GM23338 (cell line): ENCODE measurements at regions not wholly inside any gene's neighbourhood (a gene's known extent, or its start where the extent isn't known, plus 50 kb on each side); places are given as distances from the start of the nearest gene placed in this dataset.

Source experiments
- ATAC-seq: fragments of 200-7000 bp; cut with Tn5 transposase; 3 replicates; pipeline ENCODE4 v1.9.1; 2020
- DNase-seq: peaks from one replicate; pipeline ENCODE4 v3.0.0-alpha.2; 2015; ENCODE audit warnings: low spot score
- H2AFZ ChIP-seq: fragments of 200-600 bp; sonication (generic); 2 replicates; pipeline ENCODE4 v1.8.0; 2016; ENCODE audit warnings: antibody characterized with exemption, mild to moderate bottlenecking, moderate library complexity
- H3F3A ChIP-seq: fragments of 200-600 bp; sonication (generic); replicated peaks from 2 replicates; pipeline ENCODE4 v1.8.0; 2017; ENCODE audit warnings: antibody characterized with exemption, mixed run types, low read depth
- H3K27ac ChIP-seq: fragments of 200-600 bp; sonication (generic); 2 replicates; pipeline ENCODE4 v1.6.1; 2016; ENCODE audit warnings: low read depth
- H3K27me3 ChIP-seq: fragments of 200-600 bp; sonication (generic); 2 replicates; pipeline ENCODE4 v1.8.0; 2016; ENCODE audit warnings: mild to moderate bottlenecking, mixed run types, moderate library complexity; ENCODE audit not compliant: insufficient read depth
- H3K36me3 ChIP-seq: fragments of 200-600 bp; sonication (generic); 2 replicates; pipeline ENCODE4 v1.8.0; 2016; ENCODE audit warnings: mild to moderate bottlenecking; ENCODE audit not compliant: insufficient read depth
- H3K4me1 ChIP-seq: fragments of 200-600 bp; sonication (generic); 2 replicates; pipeline ENCODE4 v1.8.0; 2016; ENCODE audit warnings: mild to moderate bottlenecking, moderate library complexity; ENCODE audit not compliant: insufficient read depth
- H3K4me2 ChIP-seq: fragments of 200-600 bp; sonication (generic); 2 replicates; pipeline ENCODE4 v1.7.1; 2017; ENCODE audit warnings: mixed run types
- H3K4me3 ChIP-seq: fragments of 200-600 bp; sonication (generic); 2 replicates; pipeline ENCODE4 v1.6.1; 2016; ENCODE audit warnings: mixed run types
- H3K79me2 ChIP-seq: fragments of 200-600 bp; sonication (generic); replicated peaks from 2 replicates; pipeline ENCODE4 v1.8.0; 2017; ENCODE audit warnings: mild to moderate bottlenecking; ENCODE audit not compliant: insufficient read depth
- H3K9me2 ChIP-seq: fragments of 200-600 bp; sonication (generic); 2 replicates; pipeline ENCODE4 v1.8.0; 2017; ENCODE audit not compliant: insufficient read depth
- H4K20me1 ChIP-seq: fragments of 200-600 bp; sonication (generic); replicated peaks from 2 replicates; pipeline ENCODE4 v1.8.0; 2017; ENCODE audit warnings: mild to moderate bottlenecking; ENCODE audit not compliant: insufficient read depth
- H3K27ac Mint-ChIP-seq: 2 replicates; pipeline ENCODE4 v1.8.0; 2020; ENCODE audit warnings: inconsistent platforms, mild to moderate bottlenecking, moderate library complexity, mixed read lengths
- H3K27me3 Mint-ChIP-seq: 3 replicates; pipeline ENCODE4 v1.8.0; 2022; ENCODE audit warnings: low read depth, mild to moderate bottlenecking, moderate library complexity, mixed read lengths, inconsistent platforms; ENCODE audit not compliant: insufficient read depth, poor library complexity
- H3K36me3 Mint-ChIP-seq: 3 replicates; pipeline ENCODE4 v1.8.0; 2021; ENCODE audit warnings: low read depth, mild to moderate bottlenecking, inconsistent platforms, moderate library complexity, mixed read lengths
- H3K4me1 Mint-ChIP-seq: 3 replicates; pipeline ENCODE4 v1.8.0; 2020; ENCODE audit warnings: mild to moderate bottlenecking, inconsistent platforms, mixed read lengths
- H3K4me3 Mint-ChIP-seq: 3 replicates; pipeline ENCODE4 v1.8.0; 2021; ENCODE audit warnings: moderate library complexity, mild to moderate bottlenecking, inconsistent platforms, mixed read lengths
- H3K9me3 Mint-ChIP-seq: 3 replicates; pipeline ENCODE4 v1.8.0; 2020; ENCODE audit warnings: moderate library complexity, mild to moderate bottlenecking, inconsistent platforms, mixed read lengths
- CREB1 ChIP-seq: fragments of 250-450 bp; sonication (Bioruptor Pico); IDR thresholded peaks from 2 replicates; pipeline ENCODE4 v1.5.0; 2020; ENCODE audit warnings: low read depth, mild to moderate bottlenecking, moderate library complexity
- EZH2 ChIP-seq: fragments of 200-600 bp; sonication (generic); IDR thresholded peaks from one replicate; pipeline ENCODE4 v1.8.0; 2017; ENCODE audit warnings: antibody characterized with exemption, mild to moderate bottlenecking, low read depth; ENCODE audit not compliant: unreplicated experiment
- EZH2phosphoT487 ChIP-seq: fragments of 200-600 bp; sonication (generic); IDR thresholded peaks from one replicate; pipeline ENCODE4 v1.8.1; 2018; ENCODE audit warnings: antibody characterized with exemption; ENCODE audit not compliant: unreplicated experiment
- JUNB ChIP-seq: IDR thresholded peaks from one replicate; pipeline ENCODE4 v1.6.1; 2016; ENCODE audit warnings: antibody characterized with exemption; ENCODE audit not compliant: unreplicated experiment
- NANOG ChIP-seq: IDR thresholded peaks from 2 replicates; pipeline ENCODE4 v1.6.1; 2016; ENCODE audit warnings: antibody characterized with exemption, borderline replicate concordance
- POLR2AphosphoS5 ChIP-seq: IDR thresholded peaks from 2 replicates; pipeline ENCODE4 v1.6.1; 2016; ENCODE audit warnings: antibody characterized with exemption, low read depth
- STAT1 ChIP-seq: IDR thresholded peaks from one replicate; pipeline ENCODE4 v1.6.1; 2016; ENCODE audit warnings: antibody characterized with exemption; ENCODE audit not compliant: unreplicated experiment
- ZNF114 ChIP-seq: fragments of 250-450 bp; sonication (Bioruptor Pico); IDR thresholded peaks from 2 replicates; pipeline ENCODE4 v1.5.0; 2020; ENCODE audit warnings: mild to moderate bottlenecking, moderate library complexity
- ZNF331 ChIP-seq: fragments of 250-450 bp; sonication (Bioruptor Pico); IDR thresholded peaks from 2 replicates; pipeline ENCODE4 v1.5.0; 2020; ENCODE audit warnings: low read depth, mild to moderate bottlenecking, moderate library complexity
- TF ChIP-seq, protein P1 (sequence below): IDR thresholded peaks from one replicate; pipeline ENCODE4 v1.6.1; 2018; ENCODE audit warnings: antibody characterized with exemption; ENCODE audit not compliant: unreplicated experiment
- TF ChIP-seq, protein P2 (sequence below): fragments of 250-450 bp; sonication (Bioruptor Pico); IDR thresholded peaks from 2 replicates; pipeline ENCODE4 v1.5.0; 2020; ENCODE audit warnings: mild to moderate bottlenecking, moderate library complexity

DNA sequence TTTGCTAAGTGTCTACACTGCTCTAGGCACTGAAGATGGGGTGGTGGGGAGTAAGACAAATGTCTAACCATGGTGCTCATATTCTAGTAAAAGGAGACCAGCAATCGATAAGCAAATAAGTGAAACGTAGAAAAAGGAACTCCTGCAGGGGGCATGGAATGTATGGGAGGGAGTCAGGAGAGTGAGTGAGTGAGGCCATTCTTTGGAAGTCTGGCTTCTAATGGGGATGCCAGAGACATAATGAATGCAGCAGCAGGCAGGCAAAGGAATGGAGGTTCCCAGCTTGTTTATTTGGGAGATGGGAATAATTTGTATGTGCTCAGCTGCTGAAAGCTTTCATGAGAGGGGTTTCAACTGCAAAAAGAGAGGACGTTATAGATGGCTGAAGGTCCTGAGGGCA lies 216.4 kb upstream of the DYNLRB2 start:
- ATAC-seq (peak; percentile 65), DNase-seq (peak; percentile 26)
- Mint-ChIP-seq H3K9me3 (no peaks in the 10 kb centered on the region), H3K27ac (peak overlapping the region; percentile 66; the same call in 1 of the 2 replicates), H3K27me3 (peaks cover 5% of the 10 kb centered on the region), H3K36me3 (no peaks in the 10 kb centered on the region), H3K4me1 (peaks cover 16% of the 10 kb centered on the region), H3K4me3 (no peak overlapping the region)
- TF ChIP-seq STAT1 (no peak), POLR2AphosphoS5 (no peak), JUNB (no peak), EZH2 (no peak), ZNF114 (CRISPR knock-in tag) (no peak), NANOG (no peak)
- Histone ChIP-seq H3K27ac (no peak overlapping the region), H4K20me1 (no peaks in the 10 kb centered on the region), H3K4me3 (no peak overlapping the region), H2AFZ (no peak overlapping the region), H3K36me3 (no peaks in the 10 kb centered on the region), H3K4me1 (peaks cover 8% of the 10 kb centered on the region; the same call in 1 of the 2 replicates), H3K27me3 (no peaks in the 10 kb centered on the region), H3K4me2 (0 out of 2 replicates have a peak overlapping the region, but pooled peaks have one; percentile 13), H3F3A (no peaks in the 10 kb centered on the region), H3K79me2 (no peaks in the 10 kb centered on the region), H3K9me2 (0 out of 2 replicates have a peak, but pooled peaks cover 10% of the 10 kb centered on the region)

DNA sequence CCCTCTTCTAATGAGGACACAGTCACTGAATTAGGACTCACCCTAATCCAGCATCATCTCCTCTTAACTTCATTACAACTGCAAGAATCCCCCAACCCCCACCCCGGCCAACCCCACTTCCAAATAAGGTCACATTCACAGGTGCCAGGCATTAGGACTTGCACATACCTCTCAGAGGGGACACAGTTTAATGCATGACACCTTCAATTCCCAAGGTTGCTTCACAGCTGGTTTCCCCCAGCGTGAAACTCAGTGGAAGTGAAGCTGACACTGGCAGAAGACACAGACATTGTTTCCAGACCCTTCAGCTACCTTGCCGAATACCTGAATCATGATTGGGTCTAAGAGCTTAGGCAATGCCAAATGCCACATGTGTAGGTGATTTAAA lies 217.0 kb upstream of the DYNLRB2 start:
- ATAC-seq, result peak; percentile 67
- Histone ChIP-seq H3K79me2 (no peaks in the 10 kb centered on the region), H3K4me3 (no peak overlapping the region), H3K4me2 (0 out of 2 replicates have a peak overlapping the region, but pooled peaks have one; percentile 13), H3K9me2 (peaks cover 10% of the 10 kb centered on the region; the same call in 1 of the 2 replicates), H3K36me3 (no peaks in the 10 kb centered on the region), H2AFZ (no peak overlapping the region), H3K27me3 (no peaks in the 10 kb centered on the region), H3F3A (no peaks in the 10 kb centered on the region), H3K27ac (no peak overlapping the region), H3K4me1 (peaks cover 8% of the 10 kb centered on the region; the same call in 1 of the 2 replicates), H4K20me1 (no peaks in the 10 kb centered on the region)
- Mint-ChIP-seq H3K9me3 (no peaks in the 10 kb centered on the region), H3K27ac (peak overlapping the region; percentile 48; the same call in 1 of the 2 replicates), H3K4me3 (no peak overlapping the region), H3K4me1 (peaks cover 16% of the 10 kb centered on the region), H3K27me3 (peaks cover 5% of the 10 kb centered on the region), H3K36me3 (no peaks in the 10 kb centered on the region)
- peak; percentile 14 for DNase-seq
- TF ChIP-seq POLR2AphosphoS5 (no peak), JUNB (no peak), ZNF331 (no peak), ZNF114 (CRISPR knock-in tag) (no peak), EZH2phosphoT487 (no peak), NANOG (no peak), STAT1 (no peak), EZH2 (no peak), CREB1 (CRISPR knock-in tag) (no peak)
- TF ChIP-seq, protein P1, sequence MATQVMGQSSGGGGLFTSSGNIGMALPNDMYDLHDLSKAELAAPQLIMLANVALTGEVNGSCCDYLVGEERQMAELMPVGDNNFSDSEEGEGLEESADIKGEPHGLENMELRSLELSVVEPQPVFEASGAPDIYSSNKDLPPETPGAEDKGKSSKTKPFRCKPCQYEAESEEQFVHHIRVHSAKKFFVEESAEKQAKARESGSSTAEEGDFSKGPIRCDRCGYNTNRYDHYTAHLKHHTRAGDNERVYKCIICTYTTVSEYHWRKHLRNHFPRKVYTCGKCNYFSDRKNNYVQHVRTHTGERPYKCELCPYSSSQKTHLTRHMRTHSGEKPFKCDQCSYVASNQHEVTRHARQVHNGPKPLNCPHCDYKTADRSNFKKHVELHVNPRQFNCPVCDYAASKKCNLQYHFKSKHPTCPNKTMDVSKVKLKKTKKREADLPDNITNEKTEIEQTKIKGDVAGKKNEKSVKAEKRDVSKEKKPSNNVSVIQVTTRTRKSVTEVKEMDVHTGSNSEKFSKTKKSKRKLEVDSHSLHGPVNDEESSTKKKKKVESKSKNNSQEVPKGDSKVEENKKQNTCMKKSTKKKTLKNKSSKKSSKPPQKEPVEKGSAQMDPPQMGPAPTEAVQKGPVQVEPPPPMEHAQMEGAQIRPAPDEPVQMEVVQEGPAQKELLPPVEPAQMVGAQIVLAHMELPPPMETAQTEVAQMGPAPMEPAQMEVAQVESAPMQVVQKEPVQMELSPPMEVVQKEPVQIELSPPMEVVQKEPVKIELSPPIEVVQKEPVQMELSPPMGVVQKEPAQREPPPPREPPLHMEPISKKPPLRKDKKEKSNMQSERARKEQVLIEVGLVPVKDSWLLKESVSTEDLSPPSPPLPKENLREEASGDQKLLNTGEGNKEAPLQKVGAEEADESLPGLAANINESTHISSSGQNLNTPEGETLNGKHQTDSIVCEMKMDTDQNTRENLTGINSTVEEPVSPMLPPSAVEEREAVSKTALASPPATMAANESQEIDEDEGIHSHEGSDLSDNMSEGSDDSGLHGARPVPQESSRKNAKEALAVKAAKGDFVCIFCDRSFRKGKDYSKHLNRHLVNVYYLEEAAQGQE, result no peak
- TF ChIP-seq, protein P2, sequence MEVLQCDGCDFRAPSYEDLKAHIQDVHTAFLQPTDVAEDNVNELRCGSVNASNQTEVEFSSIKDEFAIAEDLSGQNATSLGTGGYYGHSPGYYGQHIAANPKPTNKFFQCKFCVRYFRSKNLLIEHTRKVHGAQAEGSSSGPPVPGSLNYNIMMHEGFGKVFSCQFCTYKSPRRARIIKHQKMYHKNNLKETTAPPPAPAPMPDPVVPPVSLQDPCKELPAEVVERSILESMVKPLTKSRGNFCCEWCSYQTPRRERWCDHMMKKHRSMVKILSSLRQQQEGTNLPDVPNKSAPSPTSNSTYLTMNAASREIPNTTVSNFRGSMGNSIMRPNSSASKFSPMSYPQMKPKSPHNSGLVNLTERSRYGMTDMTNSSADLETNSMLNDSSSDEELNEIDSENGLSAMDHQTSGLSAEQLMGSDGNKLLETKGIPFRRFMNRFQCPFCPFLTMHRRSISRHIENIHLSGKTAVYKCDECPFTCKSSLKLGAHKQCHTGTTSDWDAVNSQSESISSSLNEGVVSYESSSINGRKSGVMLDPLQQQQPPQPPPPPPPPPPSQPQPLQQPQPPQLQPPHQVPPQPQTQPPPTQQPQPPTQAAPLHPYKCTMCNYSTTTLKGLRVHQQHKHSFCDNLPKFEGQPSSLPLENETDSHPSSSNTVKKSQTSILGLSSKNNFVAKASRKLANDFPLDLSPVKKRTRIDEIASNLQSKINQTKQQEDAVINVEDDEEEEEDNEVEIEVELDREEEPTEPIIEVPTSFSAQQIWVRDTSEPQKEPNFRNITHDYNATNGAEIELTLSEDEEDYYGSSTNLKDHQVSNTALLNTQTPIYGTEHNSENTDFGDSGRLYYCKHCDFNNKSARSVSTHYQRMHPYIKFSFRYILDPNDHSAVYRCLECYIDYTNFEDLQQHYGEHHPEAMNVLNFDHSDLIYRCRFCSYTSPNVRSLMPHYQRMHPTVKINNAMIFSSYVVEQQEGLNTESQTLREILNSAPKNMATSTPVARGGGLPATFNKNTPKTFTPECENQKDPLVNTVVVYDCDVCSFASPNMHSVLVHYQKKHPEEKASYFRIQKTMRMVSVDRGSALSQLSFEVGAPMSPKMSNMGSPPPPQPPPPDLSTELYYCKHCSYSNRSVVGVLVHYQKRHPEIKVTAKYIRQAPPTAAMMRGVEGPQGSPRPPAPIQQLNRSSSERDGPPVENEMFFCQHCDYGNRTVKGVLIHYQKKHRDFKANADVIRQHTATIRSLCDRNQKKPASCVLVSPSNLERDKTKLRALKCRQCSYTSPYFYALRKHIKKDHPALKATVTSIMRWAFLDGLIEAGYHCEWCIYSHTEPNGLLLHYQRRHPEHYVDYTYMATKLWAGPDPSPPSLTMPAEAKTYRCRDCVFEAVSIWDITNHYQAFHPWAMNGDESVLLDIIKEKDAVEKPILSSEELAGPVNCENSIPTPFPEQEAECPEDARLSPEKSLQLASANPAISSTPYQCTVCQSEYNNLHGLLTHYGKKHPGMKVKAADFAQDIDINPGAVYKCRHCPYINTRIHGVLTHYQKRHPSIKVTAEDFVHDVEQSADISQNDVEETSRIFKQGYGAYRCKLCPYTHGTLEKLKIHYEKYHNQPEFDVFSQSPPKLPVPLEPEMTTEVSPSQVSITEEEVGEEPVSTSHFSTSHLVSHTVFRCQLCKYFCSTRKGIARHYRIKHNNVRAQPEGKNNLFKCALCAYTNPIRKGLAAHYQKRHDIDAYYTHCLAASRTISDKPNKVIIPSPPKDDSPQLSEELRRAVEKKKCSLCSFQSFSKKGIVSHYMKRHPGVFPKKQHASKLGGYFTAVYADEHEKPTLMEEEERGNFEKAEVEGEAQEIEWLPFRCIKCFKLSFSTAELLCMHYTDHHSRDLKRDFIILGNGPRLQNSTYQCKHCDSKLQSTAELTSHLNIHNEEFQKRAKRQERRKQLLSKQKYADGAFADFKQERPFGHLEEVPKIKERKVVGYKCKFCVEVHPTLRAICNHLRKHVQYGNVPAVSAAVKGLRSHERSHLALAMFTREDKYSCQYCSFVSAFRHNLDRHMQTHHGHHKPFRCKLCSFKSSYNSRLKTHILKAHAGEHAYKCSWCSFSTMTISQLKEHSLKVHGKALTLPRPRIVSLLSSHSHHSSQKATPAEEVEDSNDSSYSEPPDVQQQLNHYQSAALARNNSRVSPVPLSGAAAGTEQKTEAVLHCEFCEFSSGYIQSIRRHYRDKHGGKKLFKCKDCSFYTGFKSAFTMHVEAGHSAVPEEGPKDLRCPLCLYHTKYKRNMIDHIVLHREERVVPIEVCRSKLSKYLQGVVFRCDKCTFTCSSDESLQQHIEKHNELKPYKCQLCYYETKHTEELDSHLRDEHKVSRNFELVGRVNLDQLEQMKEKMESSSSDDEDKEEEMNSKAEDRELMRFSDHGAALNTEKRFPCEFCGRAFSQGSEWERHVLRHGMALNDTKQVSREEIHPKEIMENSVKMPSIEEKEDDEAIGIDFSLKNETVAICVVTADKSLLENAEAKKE (CRISPR knock-in tag), result no peak
